GM19025 (cell line): ENCODE measurements at regions not wholly inside any gene's neighbourhood (a gene's known extent, or its start where the extent isn't known, plus 50 kb on each side); places are given as distances from the start of the nearest gene placed in this dataset.

ENCODE experiments used
- ATAC-seq: cut with Tn5 transposase; IDR thresholded peaks from one replicate; pipeline ENCODE4 v1.9.1; 2021; ENCODE audit warnings: mild to moderate bottlenecking, low read depth, moderate library complexity; ENCODE audit not compliant: unreplicated experiment

DNA sequence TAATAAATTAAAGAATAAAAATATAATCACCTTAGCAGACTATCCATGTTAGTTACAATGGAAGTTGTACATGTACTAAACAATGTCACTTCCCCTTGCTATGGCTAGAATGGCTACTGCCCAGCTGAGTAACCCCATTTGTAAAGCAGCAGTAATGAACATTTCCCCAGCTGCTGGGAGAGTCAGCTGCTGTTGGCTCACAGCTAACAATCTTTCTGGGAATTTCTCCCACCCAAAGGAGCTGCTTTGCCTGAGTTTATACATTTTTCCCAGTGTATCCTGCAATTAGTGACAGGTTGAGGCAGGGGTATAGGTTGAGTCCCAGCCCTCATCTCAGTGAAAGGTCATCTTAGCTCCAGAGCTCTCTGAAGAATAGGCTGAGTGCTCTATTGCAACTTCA lies 665.6 kb upstream of the KLHL29 start:
- no peak for ATAC-seq

DNA sequence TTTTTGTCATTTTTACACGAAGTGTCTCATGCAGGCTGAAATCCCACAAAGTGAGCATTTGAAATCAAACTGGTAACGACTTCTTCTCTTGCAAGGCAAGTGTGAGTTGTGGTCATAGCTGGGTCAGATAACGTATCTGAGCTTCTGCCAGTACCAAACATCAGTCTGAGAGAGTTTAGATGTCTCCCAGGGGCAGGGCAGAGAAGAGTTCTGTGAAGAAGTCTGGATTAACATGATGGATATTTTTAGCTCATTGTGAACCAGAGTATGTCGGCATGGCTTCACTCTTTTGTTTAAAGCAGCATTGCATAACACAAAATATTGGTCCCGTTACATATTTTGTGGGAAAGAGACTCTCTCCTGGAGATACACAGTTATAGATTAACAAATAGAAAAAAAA lies 655.5 kb upstream of the KLHL29 start:
- no peak for ATAC-seq

DNA sequence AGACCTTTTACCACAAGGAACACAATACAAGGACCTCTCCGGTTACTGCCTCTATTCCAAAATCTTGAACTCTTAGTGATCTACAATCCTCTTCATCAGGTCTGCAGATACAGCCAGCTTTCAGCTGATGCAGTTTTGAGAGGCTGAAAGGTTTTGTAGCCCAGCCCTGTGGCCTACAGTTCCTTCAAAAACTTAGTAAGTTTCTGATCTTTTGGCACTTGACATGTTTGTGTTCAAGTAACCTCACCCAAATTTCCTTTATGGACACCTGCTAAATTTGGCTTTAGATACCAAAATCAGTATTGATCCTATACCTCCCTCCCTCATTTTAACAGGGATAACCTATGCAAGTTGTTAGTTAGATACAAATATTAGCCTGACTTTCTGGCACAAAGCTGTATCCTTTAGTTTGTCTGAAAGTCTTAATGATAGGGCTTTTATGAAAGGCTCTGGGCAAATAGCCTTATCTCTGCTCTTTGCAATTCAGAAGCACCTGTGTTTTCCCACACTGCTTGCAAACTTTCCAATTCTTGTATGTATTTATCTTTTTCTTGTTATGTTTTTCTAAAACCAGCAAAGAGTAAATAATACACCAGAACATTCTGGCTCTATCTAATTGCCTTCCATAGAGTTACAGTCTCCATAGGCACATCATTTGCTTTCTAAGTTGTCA lies 650.5 kb upstream of the KLHL29 start:
- ATAC-seq: no peak

DNA sequence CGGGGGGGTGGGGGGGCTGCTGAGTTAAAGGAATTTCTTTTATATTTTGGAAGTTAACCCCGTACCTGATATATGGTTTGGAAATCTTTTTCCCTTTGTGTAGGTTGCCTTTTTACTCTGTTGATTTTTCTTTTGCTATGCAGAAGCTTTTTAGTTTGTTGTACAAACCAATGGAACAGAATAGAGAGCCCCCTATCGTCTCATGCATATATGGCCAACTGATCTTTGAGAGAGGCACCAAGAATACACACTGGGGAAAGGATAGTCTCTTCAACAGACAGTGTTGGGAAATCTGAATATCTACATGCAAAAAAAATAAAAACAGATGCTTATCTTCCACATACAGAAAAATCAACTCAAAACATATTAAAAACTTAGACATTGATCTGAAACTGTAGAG lies 647.8 kb upstream of the KLHL29 start:
- no peak for ATAC-seq

DNA sequence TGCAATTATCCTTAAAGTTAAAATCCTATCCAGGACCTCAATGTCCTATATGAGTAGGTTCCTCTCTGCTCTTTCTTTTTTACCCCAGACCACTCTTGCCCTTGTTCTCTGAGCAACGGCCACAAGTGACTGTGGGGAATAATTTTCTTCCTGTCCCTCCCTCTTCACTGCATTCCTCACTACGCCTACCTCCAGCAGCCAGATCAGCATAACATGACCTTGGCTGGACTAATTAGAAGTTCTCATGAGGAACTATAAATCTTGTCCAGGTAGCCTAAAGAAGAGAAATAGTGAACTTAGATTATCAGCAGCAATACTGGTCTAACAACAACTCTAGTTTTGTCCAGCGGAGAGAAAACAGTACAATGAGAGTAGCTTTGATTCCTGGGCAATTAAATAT lies 643.8 kb upstream of the KLHL29 start:
- no peak for ATAC-seq

DNA sequence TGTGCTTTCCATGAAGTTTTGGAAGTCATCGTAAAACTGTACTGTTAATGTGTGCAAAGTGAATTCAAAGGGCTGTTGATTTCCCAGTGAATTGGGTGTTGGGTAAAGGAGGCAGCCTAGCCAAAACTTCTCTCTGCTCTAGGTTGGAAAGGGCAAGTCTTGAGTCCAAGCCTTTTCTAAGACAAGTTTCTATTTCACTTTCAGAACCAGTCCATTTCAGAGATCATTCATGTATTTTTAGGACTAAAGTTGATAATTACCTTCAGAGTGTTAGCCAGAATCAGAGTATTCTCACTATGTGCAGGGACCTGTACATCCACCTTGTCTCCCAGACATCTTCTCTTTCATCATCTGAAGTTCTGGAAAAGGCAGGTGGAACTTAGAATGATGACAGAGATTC lies 636.1 kb upstream of the KLHL29 start:
- ATAC-seq: peak; percentile 78

DNA sequence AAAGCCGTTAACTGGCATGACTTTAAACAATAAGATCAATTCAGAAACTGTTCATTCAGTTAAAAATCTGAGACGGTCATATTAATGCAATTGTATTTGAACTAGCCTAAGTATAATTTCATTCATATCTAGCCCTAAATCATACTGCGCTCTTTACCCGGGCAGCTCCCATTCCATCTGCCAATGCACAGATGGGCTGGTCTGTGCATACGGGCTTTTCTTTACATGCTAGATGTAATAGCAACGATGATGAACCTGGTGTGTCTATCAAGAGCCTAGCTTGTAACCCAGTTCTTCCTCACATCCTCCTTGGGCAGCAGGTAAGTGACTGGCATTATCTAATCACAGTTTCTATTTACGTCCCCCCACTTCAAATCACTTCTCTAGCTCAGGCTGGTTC lies 631.5 kb upstream of the KLHL29 start:
- no peak for ATAC-seq

DNA sequence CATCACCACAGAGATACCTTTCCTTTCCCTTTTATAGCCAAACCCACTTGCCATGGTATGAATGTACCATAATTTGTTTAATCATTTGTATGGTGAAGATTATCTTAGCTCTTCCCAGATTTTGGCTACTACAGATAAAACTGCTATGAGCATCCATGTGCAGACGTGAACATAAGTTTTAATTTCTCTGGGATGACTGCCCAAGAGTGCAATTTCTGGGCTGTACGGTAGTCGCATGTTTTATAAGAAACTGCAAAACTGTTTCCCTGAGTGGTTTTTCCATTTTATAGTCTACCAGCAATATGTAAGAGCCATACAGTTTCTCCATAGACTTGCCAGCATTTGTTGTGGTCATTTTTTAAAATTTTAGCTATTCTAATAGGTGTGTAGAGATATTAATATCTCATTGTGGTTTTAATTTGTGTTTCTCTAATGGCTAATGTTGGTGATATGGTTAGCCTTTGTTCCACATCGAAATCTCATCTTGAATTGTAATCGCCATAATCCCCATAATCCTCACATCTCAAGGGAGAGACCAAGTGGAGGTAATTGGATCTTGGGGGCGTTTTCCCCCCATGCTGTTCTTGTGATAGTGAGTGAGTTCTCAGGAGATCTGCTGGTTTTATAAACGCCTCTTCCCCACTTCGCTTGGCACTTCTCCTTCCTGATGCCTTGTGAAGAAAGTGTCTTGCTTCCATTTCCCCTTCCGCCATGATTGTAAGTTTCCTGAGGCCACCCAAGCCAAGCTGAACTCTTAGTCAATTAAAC lies 628.5 kb upstream of the KLHL29 start:
- no peak for ATAC-seq

DNA sequence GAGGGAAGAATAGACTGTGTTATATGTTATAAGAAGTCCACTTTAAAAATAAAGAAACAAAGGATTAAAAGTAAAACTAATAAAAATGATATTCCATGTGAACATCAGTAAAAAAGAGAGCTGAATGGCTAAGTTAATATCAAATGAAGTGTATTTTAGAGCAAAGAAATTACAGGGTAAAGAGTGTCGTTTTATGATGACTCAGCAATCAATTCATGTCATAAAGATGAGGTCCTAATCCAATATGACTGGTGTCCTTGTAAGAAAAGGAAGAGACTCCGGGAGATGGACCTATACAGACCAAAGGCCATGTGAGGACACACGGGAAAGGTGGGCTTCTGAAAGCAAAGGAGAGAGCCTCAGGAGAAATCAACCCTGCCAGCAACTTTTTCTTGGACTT lies 615.5 kb upstream of the KLHL29 start:
- ATAC-seq: no peak

DNA sequence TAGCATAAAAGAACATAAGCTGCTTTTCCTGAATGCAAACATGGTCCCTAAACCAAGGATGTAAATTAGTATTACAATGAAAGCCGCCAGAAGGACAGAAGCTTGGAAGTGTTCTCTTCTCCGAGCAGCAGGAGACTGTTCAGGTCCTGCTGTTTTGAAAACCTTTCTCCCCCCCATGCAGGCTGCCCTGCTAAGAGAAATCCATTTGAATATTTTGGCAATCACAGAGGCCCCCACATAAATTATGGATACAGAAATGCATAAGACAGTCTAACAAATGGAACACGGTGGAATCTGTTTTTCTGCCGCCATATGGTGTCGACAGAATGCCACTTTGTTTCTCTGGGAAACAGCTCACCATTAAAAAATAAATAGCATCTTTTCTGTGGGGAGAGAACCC lies 600.4 kb upstream of the KLHL29 start:
- no peak for ATAC-seq

DNA sequence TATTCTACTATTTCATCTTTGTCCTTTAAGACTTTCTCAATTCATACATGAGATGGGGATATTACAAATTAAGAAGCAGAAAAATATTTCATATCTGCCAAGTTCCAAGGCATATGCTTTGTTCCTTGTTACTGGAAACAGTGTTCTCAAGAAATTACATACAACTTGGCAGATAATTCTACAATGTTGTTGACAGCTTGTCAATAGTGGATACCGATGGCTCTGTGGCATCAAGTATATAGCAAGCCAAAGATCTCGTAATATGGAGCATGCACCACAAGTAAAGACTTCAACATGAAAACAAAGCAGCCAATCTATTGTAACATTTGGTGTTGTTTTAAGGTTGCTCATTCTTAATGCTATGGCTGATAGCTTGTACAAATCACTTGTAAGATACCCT lies 598.2 kb upstream of the KLHL29 start:
- ATAC-seq: no peak

DNA sequence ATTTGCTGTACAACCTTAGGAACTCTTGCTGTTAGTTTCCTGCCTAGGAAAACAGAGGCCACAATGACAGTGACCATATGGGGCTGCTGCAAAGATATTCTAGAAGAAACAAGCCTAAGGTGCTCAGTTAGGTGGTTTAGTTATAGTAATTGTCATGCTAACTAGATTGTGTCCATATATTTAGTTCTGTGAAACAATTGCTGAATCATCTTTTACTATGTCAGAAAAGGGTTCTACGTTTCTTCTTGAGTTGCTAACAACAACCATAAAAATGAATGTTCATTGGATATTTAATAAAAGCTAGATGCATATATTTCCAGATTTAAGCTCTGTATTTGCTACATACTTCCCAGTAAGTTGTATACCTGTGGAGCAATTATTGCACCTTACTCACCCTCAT lies 597.2 kb upstream of the KLHL29 start:
- no peak for ATAC-seq

DNA sequence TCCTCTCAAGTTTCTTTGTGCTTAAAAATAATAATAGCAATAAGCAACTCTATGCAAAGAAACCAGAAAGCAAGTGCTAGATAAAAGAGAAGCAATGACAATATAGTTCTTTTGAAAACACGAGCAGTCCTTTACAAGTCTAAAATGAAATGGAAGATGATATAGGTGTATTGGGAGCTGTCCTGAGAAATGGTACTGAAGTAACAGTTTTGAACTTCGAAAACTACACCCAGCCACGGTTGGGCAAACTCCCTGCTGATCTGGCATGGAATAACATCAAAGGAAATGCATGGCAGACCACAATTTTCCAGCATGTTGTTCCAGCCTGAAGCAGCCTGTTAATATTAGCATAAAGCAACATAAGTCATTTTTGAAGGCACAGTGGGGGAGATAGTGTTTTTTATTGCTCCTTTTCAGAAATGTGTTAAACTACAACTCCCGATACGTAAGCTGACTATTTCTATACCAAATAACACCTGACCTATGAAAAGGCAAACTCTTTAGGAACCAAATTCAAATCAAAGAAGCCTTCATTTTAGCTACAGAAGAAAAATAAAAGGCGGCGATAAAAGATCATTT lies 596.1 kb upstream of the KLHL29 start:
- no peak for ATAC-seq

DNA sequence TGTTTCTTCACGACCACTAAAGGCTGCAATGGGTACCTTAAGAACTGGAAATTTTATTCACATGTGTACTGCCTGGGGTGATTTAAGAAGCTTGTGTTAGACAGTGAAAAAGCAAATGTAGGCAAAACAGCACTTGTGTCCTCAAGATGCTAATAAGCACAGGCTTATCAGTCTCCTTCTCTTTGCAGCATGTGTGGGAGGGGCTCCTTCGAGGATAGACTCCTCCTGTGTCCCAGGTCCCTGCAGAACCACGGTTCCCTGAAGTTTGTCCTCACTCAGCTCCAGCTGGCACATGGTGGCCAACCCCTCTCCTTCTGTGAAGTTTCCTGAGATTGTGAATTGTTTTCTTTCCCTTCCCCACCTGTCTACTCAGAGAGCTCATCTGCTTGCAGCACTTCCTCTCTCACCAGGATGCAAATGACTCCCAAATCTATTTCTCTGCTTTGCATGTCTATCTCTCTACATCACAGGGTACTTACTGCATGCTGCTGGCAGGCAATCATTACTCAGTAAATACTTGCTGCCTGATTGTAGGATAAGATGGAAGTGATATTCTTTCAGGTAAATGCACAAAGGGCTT lies 589.6 kb upstream of the KLHL29 start:
- ATAC-seq: no peak

DNA sequence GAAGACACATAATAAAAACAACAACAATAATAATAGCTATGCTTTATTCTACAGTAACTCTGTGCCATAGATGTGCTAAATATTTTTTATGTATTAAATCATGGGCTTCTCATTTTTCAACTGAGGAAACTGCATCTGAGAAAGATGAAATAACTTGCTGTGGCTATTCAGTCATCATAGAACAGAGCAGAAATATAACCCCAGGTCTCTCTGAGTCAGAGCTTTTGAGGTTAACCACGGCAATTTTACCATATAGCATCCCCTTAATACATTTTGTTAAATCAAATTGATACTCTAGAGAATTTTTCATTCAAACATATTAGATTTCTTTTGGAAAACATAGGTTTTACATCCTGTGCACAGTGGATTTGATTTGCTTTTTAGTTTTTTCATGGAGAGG lies 586.6 kb upstream of the KLHL29 start:
- no peak for ATAC-seq

DNA sequence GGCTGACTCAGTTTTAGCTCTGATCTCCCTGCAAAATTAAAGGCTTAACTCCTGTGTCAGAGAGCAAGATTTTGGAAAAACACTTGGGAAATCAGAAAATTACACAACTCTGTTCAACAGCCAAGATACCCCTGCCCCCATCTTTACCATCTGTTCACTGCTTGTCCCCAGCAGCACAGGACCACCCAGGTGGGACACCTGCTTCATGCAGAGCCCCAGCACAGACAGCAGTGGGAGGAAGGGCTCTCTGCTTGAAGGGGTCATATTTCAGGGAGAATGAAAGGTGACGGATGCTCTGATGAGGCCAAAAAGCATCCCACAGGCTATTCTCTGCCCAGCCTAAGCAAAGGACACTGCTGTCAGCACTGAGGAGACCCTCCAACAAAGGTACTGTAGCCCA lies 584.6 kb upstream of the KLHL29 start:
- no peak for ATAC-seq

DNA sequence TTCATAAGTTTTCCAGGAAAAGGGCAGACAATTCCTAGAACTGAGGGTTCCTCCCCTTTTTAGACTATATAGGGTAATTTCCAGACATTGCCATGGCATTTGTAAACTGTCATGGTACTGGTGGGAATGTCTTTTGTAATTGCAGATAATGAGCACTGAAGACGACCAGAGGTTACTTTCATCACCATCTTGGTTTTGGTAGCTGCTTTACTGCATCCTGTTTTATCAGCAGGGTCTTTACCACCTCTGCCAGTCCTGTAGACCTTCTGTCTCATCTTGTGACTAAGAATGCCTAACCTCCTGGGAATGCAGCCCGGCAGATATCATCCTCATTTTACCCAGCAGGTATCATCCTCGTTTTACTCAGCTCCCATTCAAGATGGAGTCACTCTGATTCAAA lies 583.9 kb upstream of the KLHL29 start:
- ATAC-seq: no peak

DNA sequence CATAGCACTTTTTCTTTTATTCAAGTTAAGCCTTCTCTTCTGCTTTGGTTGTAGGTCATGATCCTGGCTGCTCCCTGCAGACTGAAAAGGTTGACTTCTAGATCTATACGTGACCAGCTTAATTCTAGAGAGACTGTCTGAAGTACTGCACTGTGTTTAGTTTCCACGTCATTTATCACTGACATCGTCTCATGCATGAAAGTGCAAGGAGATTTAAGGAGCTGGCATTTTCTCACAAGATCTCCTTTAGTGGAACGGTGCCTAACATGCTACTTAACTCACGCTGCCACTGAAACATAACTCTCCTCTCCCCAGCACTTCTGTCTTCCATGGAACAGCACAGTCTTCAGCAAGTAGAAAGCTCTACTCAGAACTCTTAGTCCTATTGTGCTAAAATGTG lies 583.0 kb upstream of the KLHL29 start:
- ATAC-seq: no peak

DNA sequence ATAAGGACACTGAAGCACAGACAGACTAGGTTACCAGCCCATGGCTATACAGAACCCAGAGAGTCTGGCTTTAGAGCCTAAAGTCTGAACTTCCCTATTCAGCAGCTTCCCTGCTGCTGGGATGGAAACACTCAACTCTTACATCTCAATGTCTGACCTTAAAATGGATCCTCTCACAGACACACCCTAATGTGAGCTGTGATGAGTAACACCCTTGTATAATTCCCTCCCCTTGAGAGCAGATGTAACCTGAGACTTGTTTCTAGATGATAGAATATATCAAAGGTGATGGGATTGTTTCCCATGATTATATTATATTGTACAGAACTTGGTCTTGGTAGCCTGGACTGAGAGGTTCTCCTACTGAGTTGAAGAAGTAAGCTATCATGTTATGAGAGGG lies 577.1 kb upstream of the KLHL29 start:
- no peak for ATAC-seq

DNA sequence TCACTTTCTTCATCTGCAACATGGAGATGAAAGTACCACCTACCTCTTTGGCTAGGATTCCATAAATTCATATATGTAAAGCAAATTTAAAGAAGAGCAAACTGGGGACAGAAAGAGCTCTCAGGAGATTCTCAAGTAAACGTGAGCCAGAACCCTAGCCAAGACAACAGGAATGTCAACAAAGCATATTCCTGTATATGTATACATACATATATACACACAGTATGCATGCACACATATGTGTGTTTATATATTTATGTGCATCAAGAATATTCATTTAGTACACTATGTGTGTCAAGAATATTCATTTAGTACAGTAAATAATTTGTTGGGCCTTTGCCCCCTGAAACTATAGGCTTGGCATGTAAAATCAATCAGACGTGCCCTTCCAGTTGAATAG lies 574.4 kb upstream of the KLHL29 start:
- ATAC-seq: no peak

DNA sequence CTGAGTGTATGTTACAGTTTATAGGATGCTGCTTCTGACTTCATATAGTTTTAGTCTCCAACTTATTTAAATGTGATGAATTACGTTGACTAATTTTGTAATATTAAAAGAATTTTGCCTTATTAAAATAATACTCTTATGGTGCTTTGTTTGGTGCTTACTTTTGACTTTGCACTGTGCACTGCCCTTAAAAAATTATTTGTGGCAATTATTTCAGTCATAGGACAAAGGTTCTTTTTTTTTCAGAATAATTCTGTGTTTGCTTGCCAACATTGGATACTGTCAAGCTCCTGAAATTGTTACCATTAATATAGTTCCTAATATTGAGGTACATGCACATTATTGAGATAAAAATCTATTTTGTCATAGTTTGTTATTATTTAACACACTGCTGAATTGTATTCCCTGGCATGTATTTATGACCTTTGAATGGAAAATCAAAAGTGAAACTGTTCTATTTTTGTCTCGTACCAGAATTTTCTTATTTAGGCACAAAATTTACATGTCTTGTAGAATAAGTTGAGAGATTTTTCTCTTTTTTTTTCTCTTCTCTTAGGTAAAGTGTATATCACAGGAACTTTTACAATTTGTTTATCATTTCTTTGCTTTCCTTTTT lies 572.8 kb upstream of the KLHL29 start:
- no peak for ATAC-seq
